Spleen (tissue), 11 donors: ENCODE measurements at regions not wholly inside any gene's neighbourhood (a gene's known extent, or its start where the extent isn't known, plus 50 kb on each side); places are given as distances from the start of the nearest gene placed in this dataset.

Experiments used
- DNase-seq: peaks from one replicate; pipeline ENCODE4 v3.0.0-alpha.2; 2020
- H3K27ac ChIP-seq, 8 donors: fragments of 200-600 bp; sonication (generic) in 7 of 8; 1 replicate in 4 of 8; 2 replicates in 4 of 8; pipeline versions ENCODE4 v1.5.0 to v1.8.0; 2016 to 2021; ENCODE audit warnings: inconsistent platforms in 4 of 8, mild to moderate bottlenecking in 4 of 8, moderate library complexity in 1 of 8
- H3K27me3 ChIP-seq, 7 donors: fragments of 200-600 bp; sonication (generic) in 6 of 7; replicated peaks in 1 of 7; 1 replicate in 4 of 7; 2 replicates in 3 of 7; pipeline versions ENCODE4 v1.5.0 to v1.8.0; 2016 to 2021; ENCODE audit warnings: inconsistent platforms in 3 of 7, mild to moderate bottlenecking in 1 of 7
- H3K36me3 ChIP-seq, 6 donors: fragments of 200-600 bp; sonication (generic) in 5 of 6; 1 replicate in 4 of 6; 2 replicates in 2 of 6; pipeline versions ENCODE4 v1.5.0 to v1.8.0; 2016 to 2021; ENCODE audit warnings: inconsistent platforms in 2 of 6
- H3K4me1 ChIP-seq, 6 donors: fragments of 200-600 bp; sonication (generic) in 5 of 6; 1 replicate in 3 of 6; 2 replicates in 3 of 6; pipeline versions ENCODE4 v1.5.0 to v1.8.0; 2016 to 2021; ENCODE audit warnings: inconsistent platforms in 3 of 6
- H3K4me3 ChIP-seq, 8 donors: fragments of 200-600 bp; sonication (generic) in 7 of 8; 1 replicate in 4 of 8; 2 replicates in 4 of 8; pipeline versions ENCODE4 v1.5.0 to v1.8.0; 2016 to 2021; ENCODE audit warnings: inconsistent platforms in 4 of 8, mild to moderate bottlenecking in 4 of 8, moderate library complexity in 2 of 8
- H3K9me3 ChIP-seq, 8 donors: fragments of 200-600 bp; sonication (generic) in 7 of 8; 1 replicate in 4 of 8; 2 replicates in 4 of 8; pipeline versions ENCODE4 v1.5.0 to v1.8.0; 2016 to 2021; ENCODE audit warnings: inconsistent platforms in 4 of 8
- CTCF ChIP-seq, 11 experiments: fragments of 200-600 bp in 7 of 11; fragments of 450-650 bp in 4 of 11; sonication (generic) in 4 of 11; IDR thresholded peaks in 8 of 11; conservative IDR thresholded peaks in 3 of 11; 1 replicate in 7 of 11; 2 replicates in 4 of 11; pipeline versions ENCODE4 v1.4.0 to v1.8.0; 2016 to 2021; ENCODE audit warnings: antibody characterized with exemption in 11 of 11, inconsistent platforms in 4 of 11, mild to moderate bottlenecking in 1 of 11
- POLR2A ChIP-seq, 3 donors: fragments of 450-650 bp; IDR thresholded peaks; one replicate each; pipeline ENCODE4 v1.5.1; 2017; ENCODE audit warnings: antibody characterized with exemption in 3 of 3, mild to moderate bottlenecking in 1 of 3
- POLR2AphosphoS5 ChIP-seq, 3 donors: sonication (generic); formaldehyde crosslinking; IDR thresholded peaks; one replicate each; pipeline ENCODE4 v1.5.1; 2017; ENCODE audit warnings: antibody characterized with exemption in 3 of 3
- WGBS, 5 donors: extraction: QIAGEN DNeasy Blood & Tissue Kit in 3 of 5; methylation state at CpG; one replicate each; pipeline versions ENCODE4 v1.1.5 to v1.1.7; 2013 to 2018; 5-methylcytosine and 5-hydroxymethylcytosine counted together
- intact Hi-C: fragments of 100-400 bp; cut with DNase I; formaldehyde crosslinking; loops from one replicate; pipeline ENCODE4 v1.15.0; 2023; ENCODE audit warnings: low total_unique reads
- donor health status: healthy with polysubstance abuse.
- donor health status: DM: no; HTN: no; CAD: no; lungs with moderate emphysema.
- donor health status: DM: no; HTN: no; CAD: no.
- donor health status: Bipolar disorder and iron deficiency.
- donor health status: healthy.
- donor health status: DM: no; HTN: no; CAD: no.
- donor health status: DM: yes; HTN: yes; CAD: no.

- H3K9me3 ChIP-seq = no peaks in the 10 kb centered on the region
- intact Hi-C loops = no loop called here
- WGBS, 5 donors = 48 to 62% (median 52%) methylated on average over 2 of the region's 2 CpGs
Observed at GRCh38 chr6:71672876-71673275, 213.5 kb upstream of the RIMS1 start.

DNA sequence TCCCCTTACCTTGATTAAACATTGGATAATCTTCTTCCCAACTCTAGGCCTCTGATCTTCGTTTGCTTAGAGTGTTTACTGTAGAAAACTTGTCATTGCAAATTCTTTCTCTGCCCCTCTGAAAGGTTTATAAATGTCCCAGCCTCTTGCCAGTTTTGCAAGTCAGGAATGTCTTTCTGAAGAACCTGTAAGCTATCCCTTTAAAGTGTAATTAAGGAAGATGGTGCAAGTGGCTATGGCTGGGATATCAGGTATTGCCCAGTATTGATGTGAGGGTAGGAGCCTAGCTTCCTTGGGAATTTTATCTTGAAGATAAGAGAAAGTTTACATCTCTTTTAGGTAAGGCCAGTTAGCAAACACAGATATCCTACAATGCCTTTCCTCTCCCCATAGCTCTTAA lies 211.0 kb upstream of the RIMS1 start:
- intact Hi-C loops = no loop called here
- no peak overlapping the region for H3K27ac ChIP-seq
- 26 to 53% (median 34%) methylated on average over 1 of the region's 1 CpG for WGBS, 5 donors
- no peak overlapping the region for H3K4me3 ChIP-seq
- no peaks in the 10 kb centered on the region for H3K27me3 ChIP-seq
- no peaks in the 10 kb centered on the region for H3K4me1 ChIP-seq
- no peak for DNase-seq
- H3K36me3 ChIP-seq = no peaks in the 10 kb centered on the region
- no peaks in the 10 kb centered on the region for H3K9me3 ChIP-seq
- no peak for TF ChIP-seq POLR2A (IDR thresholded peaks at IDR 0.05)
- TF ChIP-seq POLR2AphosphoS5 (IDR thresholded peaks at IDR 0.05) = no peak
- TF ChIP-seq CTCF (IDR thresholded peaks at IDR 0.05 in 8 of 11, conservative IDR thresholded peaks at IDR 0.05 in 3 of 11) = no peak

More at GRCh38 chr6:71672876-71673275, 213.5 kb upstream of the RIMS1 start:
- Histone ChIP-seq H3K4me1 (no peaks in the 10 kb centered on the region), H3K27me3 (no peaks in the 10 kb centered on the region), H3K27ac (no peak overlapping the region), H3K4me3 (no peak overlapping the region), H3K36me3 (no peaks in the 10 kb centered on the region)
- TF ChIP-seq CTCF (IDR thresholded peaks at IDR 0.05 in 8 of 11, conservative IDR thresholded peaks at IDR 0.05 in 3 of 11) = no peak
- TF ChIP-seq POLR2A (IDR thresholded peaks at IDR 0.05) = no peak
- TF ChIP-seq POLR2AphosphoS5 (IDR thresholded peaks at IDR 0.05) = no peak
- DNase-seq = no peak

DNA sequence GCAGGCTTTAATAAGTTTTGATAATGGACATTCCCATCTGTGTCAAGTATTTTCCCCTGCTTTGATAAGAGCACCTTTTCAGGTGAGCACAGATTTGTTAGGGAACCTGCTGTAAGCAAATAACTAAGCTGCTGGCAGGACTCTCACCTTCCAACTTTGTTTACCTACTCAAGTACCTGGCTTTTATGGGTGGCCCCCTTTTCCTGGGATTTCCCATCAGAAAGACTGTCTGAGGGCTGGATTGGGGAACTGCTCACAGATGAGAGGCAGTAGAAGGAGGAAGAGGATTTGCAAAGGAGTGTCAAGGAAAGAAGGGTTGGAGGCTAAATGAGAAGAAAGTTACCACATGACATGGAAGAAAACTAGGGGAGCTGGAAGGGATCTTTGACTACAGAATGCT lies 210.1 kb upstream of the RIMS1 start:
- TF ChIP-seq CTCF (IDR thresholded peaks at IDR 0.05 in 8 of 11, conservative IDR thresholded peaks at IDR 0.05 in 3 of 11) = no peak
- no peak for TF ChIP-seq POLR2A (IDR thresholded peaks at IDR 0.05)
- no peak for TF ChIP-seq POLR2AphosphoS5 (IDR thresholded peaks at IDR 0.05)
- Histone ChIP-seq H3K36me3 (no peaks in the 10 kb centered on the region), H3K9me3 (no peaks in the 10 kb centered on the region), H3K4me1 (no peaks in the 10 kb centered on the region), H3K4me3 (no peak overlapping the region), H3K27me3 (no peaks in the 10 kb centered on the region), H3K27ac (no peak overlapping the region)
- DNase-seq = no peak
- intact Hi-C loops = no loop called here

DNA sequence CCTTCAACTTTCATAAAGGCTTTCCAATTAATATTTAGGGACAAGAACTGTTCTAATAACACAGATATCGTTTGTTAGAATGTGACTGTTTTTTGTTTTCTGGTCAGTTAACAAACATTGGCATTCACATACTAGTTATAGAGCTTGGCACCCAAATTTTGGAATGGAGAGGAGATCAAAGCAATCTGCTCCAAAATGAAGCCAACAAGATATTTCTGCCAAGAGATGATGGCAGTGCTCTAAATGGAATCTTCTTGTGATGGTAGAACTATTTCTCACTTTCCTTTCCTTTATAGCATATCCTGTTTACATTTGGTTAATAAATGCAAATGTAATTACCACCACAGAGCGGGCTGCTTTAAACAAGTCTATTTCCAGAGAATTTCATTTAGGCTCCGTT lies 208.3 kb upstream of the RIMS1 start:
- WGBS, 5 donors = 75 to 85% (median 78%) methylated on average over 3 of the region's 3 CpGs
- no peak for DNase-seq
- H3K27me3 ChIP-seq = no peaks in the 10 kb centered on the region
- no peak overlapping the region for H3K27ac ChIP-seq
- TF ChIP-seq POLR2AphosphoS5 (IDR thresholded peaks at IDR 0.05) = no peak
- no peak for TF ChIP-seq CTCF (IDR thresholded peaks at IDR 0.05 in 8 of 11, conservative IDR thresholded peaks at IDR 0.05 in 3 of 11)
- no peak for TF ChIP-seq POLR2A (IDR thresholded peaks at IDR 0.05)
- no peaks in the 10 kb centered on the region for H3K36me3 ChIP-seq
- H3K9me3 ChIP-seq = no peaks in the 10 kb centered on the region
- H3K4me3 ChIP-seq = no peak overlapping the region
- intact Hi-C loops = no loop called here
- no peaks in the 10 kb centered on the region for H3K4me1 ChIP-seq
